HepG2 (cell line): ENCODE measurements at regions not wholly inside any gene's neighbourhood (a gene's known extent, or its start where the extent isn't known, plus 50 kb on each side); places are given as distances from the start of the nearest gene placed in this dataset.
A peak's percentile ranks its signal among the peaks of the same experiment; 100 is the strongest.

Experiments
- AFF4 ChIP-seq: sonication (generic); formaldehyde crosslinking; IDR thresholded peaks from 2 replicates; pipeline ENCODE4 v1.4.0; 2020; ENCODE audit warnings: missing genetic modification reagents
- ATF1 ChIP-seq: IDR thresholded peaks from 2 replicates; pipeline ENCODE4 v1.6.1; 2016; ENCODE audit warnings: mild to moderate bottlenecking, control low read depth
- GATA4 ChIP-seq: sonication (generic); IDR thresholded peaks from 2 replicates; pipeline ENCODE4 v1.6.1; 2016; ENCODE audit warnings: antibody characterized with exemption, low read depth, borderline replicate concordance
- GFI1 ChIP-seq: sonication (generic); formaldehyde crosslinking; IDR thresholded peaks from 2 replicates; pipeline ENCODE4 v1.5.0; 2020; ENCODE audit warnings: missing genetic modification reagents, mild to moderate bottlenecking, borderline replicate concordance
- MTF2 ChIP-seq: sonication (generic); formaldehyde crosslinking; IDR thresholded peaks from 2 replicates; pipeline ENCODE4 v1.5.0; 2020; ENCODE audit warnings: missing genetic modification reagents, borderline replicate concordance
- MYPOP ChIP-seq: sonication (generic); formaldehyde crosslinking; IDR thresholded peaks from 2 replicates; pipeline ENCODE4 v1.8.1; 2023; ENCODE audit warnings: mild to moderate bottlenecking, moderate library complexity, missing genetic modification reagents
- PAXIP1 ChIP-seq: sonication (generic); formaldehyde crosslinking; conservative IDR thresholded peaks from 2 replicates; pipeline ENCODE4 v1.4.0; 2020; ENCODE audit warnings: mild to moderate bottlenecking, missing genetic modification reagents, moderate library complexity
- RARG ChIP-seq: sonication (generic); formaldehyde crosslinking; IDR thresholded peaks from 2 replicates; pipeline ENCODE4 v1.4.0; 2020; ENCODE audit warnings: low read depth, mild to moderate bottlenecking, missing genetic modification reagents
- RORA ChIP-seq: sonication (generic); formaldehyde crosslinking; IDR thresholded peaks from 2 replicates; pipeline ENCODE4 v1.5.0; 2020; ENCODE audit warnings: mild to moderate bottlenecking, missing genetic modification reagents, moderate library complexity
- STAG1 ChIP-seq: sonication (generic); formaldehyde crosslinking; IDR thresholded peaks from 2 replicates; pipeline ENCODE4 v1.4.0; 2020; ENCODE audit warnings: missing genetic modification reagents
- ZFP90 ChIP-seq: sonication (generic); formaldehyde crosslinking; IDR thresholded peaks from 2 replicates; pipeline ENCODE4 v1.8.0; 2022; ENCODE audit warnings: missing genetic modification reagents, mild to moderate bottlenecking, inconsistent platforms, borderline replicate concordance
- ZNF512 ChIP-seq: sonication (generic); formaldehyde crosslinking; IDR thresholded peaks from 2 replicates; pipeline ENCODE4 v1.4.0; 2020; ENCODE audit warnings: mild to moderate bottlenecking, missing genetic modification reagents
- ZNF556 ChIP-seq: sonication (generic); formaldehyde crosslinking; IDR thresholded peaks from 2 replicates; pipeline ENCODE4 v1.4.0; 2020; ENCODE audit warnings: mild to moderate bottlenecking, missing genetic modification reagents, borderline replicate concordance
- ZNF629 ChIP-seq: sonication (generic); formaldehyde crosslinking; conservative IDR thresholded peaks from 2 replicates; pipeline ENCODE4 v1.5.0; 2020; ENCODE audit warnings: missing genetic modification reagents
- ZNF710 ChIP-seq: sonication (generic); formaldehyde crosslinking; IDR thresholded peaks from 2 replicates; pipeline ENCODE4 v1.5.0; 2020; ENCODE audit warnings: mild to moderate bottlenecking, missing genetic modification reagents, borderline replicate concordance

- TF ChIP-seq ZNF710 (CRISPR knock-in tag): peak; percentile 2; the same call in 1 of the 2 replicates
- no peak for TF ChIP-seq ZFP90 (CRISPR knock-in tag)
- peak; percentile 59; the same call in 1 of the 2 replicates for TF ChIP-seq GFI1 (CRISPR knock-in tag)
- TF ChIP-seq RORA (CRISPR knock-in tag): no peak
- peak; percentile 45 for TF ChIP-seq PAXIP1 (CRISPR knock-in tag)
- no peak for TF ChIP-seq AFF4 (CRISPR knock-in tag)
- peak; percentile 64 for TF ChIP-seq GATA4
- TF ChIP-seq ZNF556: 0 out of 2 replicates have a peak, but pooled peaks have one; percentile 1
- TF ChIP-seq MTF2: no peak
- no peak for TF ChIP-seq ZNF512
- TF ChIP-seq ZNF629 (CRISPR knock-in tag): 0 out of 2 replicates have a peak, but pooled peaks have one; percentile 11
- TF ChIP-seq RARG (CRISPR knock-in tag): no peak
- peak; percentile 24; the same call in 1 of the 2 replicates for TF ChIP-seq MYPOP (CRISPR knock-in tag)
- TF ChIP-seq STAG1 (CRISPR knock-in tag): 0 out of 2 replicates have a peak, but pooled peaks have one; percentile 8
- peak; percentile 5; the same call in 1 of the 2 replicates for TF ChIP-seq ATF1 (CRISPR knock-in tag)
Measured at GRCh38 chr12:93020631-93021597, 91.8 kb upstream of the EEA1 start (continued).
